HEK293 (cell line): ENCODE measurements at regions not wholly inside any gene's neighbourhood (a gene's known extent, or its start where the extent isn't known, plus 50 kb on each side); places are given as distances from the start of the nearest gene placed in this dataset.
"Not testable (repeated sequence)": the region's sequence is repeated elsewhere in the genome, so short reads cannot be mapped to it uniquely, and the experiment has no call there.

ENCODE experiments used
- CTCF ChIA-PET: fragments of 350-600 bp; formaldehyde crosslinking; extraction: SDS; loops from one replicate; lab custom pipeline; 2021; ENCODE audit warnings: antibody characterized with exemption; lab: Yijun Ruan, JAX
- POLR2A ChIA-PET: fragments of 300-600 bp; formaldehyde crosslinking; extraction: SDS; loops from one replicate; lab custom pipeline; 2020; ENCODE audit warnings: antibody characterized with exemption, inconsistent platforms; lab: Yijun Ruan, JAX
- H3K27ac ChIP-seq: fragments of 200-500 bp; sonication (Bioruptor generic); 2 replicates; pipeline ENCODE4 v1.5.1; 2014; ENCODE audit warnings: low read depth, low read length, control low read depth, inconsistent platforms; ENCODE audit errors: extremely low read depth
- H3K36me3 ChIP-seq, 2 experiments: fragments of 200-500 bp in 1 of 2; sonication (Bioruptor generic) in 1 of 2; 1 replicate in 1 of 2; 2 replicates in 1 of 2; pipeline ENCODE4 v1.5.1; 2014 to 2017; ENCODE audit warnings: inconsistent platforms in 2 of 2, low read length in 2 of 2; ENCODE audit not compliant: control insufficient read depth in 2 of 2, insufficient read depth in 1 of 2
- H3K4me1 ChIP-seq: fragments of 200-500 bp; sonication (Bioruptor generic); 2 replicates; pipeline ENCODE4 v1.5.1; 2014; ENCODE audit warnings: mild to moderate bottlenecking, low read length, inconsistent platforms; ENCODE audit not compliant: control insufficient read depth, insufficient read depth
- H3K4me3 ChIP-seq: 2 replicates; pipeline ENCODE4 v1.5.1; 2011; ENCODE audit warnings: low read depth, mild to moderate bottlenecking, control low read depth, low read length, moderate library complexity
- H3K9me3 ChIP-seq: fragments of 200-500 bp; sonication (Bioruptor generic); 2 replicates; pipeline ENCODE4 v1.5.1; 2014; ENCODE audit warnings: low read depth, low read length, inconsistent platforms; ENCODE audit not compliant: control insufficient read depth, insufficient read depth
- GFI1B ChIP-seq: fragments of 450-650 bp; formaldehyde crosslinking; IDR thresholded peaks from 2 replicates; pipeline ENCODE4 v1.5.1; 2016; ENCODE audit warnings: missing biosample characterization, missing genetic modification characterization
- KLF17 ChIP-seq: fragments of 450-650 bp; formaldehyde crosslinking; IDR thresholded peaks from 2 replicates; pipeline ENCODE4 v1.5.1; 2016; ENCODE audit warnings: missing biosample characterization, missing genetic modification characterization
- KLF8 ChIP-seq: fragments of 450-650 bp; formaldehyde crosslinking; IDR thresholded peaks from 2 replicates; pipeline ENCODE4 v1.5.1; 2016; ENCODE audit warnings: missing biosample characterization, missing genetic modification characterization
- KLF9 ChIP-seq: fragments of 450-650 bp; formaldehyde crosslinking; IDR thresholded peaks from 2 replicates; pipeline ENCODE4 v1.5.1; 2016; ENCODE audit warnings: missing biosample characterization, missing genetic modification characterization, low read depth
- SCRT2 ChIP-seq: fragments of 450-650 bp; formaldehyde crosslinking; IDR thresholded peaks from 2 replicates; pipeline ENCODE4 v1.5.1; 2016; ENCODE audit warnings: missing biosample characterization, missing genetic modification characterization
- WT1 ChIP-seq: fragments of 450-650 bp; formaldehyde crosslinking; IDR thresholded peaks from 2 replicates; pipeline ENCODE4 v1.5.1; 2016; ENCODE audit warnings: missing biosample characterization, missing genetic modification characterization
- ZNF138 ChIP-seq: fragments of 450-650 bp; formaldehyde crosslinking; IDR thresholded peaks from 2 replicates; pipeline ENCODE4 v1.5.1; 2016; ENCODE audit warnings: missing biosample characterization, missing genetic modification characterization, borderline replicate concordance
- ZNF148 ChIP-seq: fragments of 450-650 bp; formaldehyde crosslinking; IDR thresholded peaks from 2 replicates; pipeline ENCODE4 v1.5.0; 2017; ENCODE audit warnings: missing biosample characterization, missing genetic modification characterization, borderline replicate concordance
- ZNF202 ChIP-seq: fragments of 450-650 bp; formaldehyde crosslinking; IDR thresholded peaks from 2 replicates; pipeline ENCODE4 v1.5.1; 2016; ENCODE audit warnings: missing biosample characterization, missing genetic modification characterization, borderline replicate concordance
- ZNF23 ChIP-seq: fragments of 450-650 bp; formaldehyde crosslinking; IDR thresholded peaks from 2 replicates; pipeline ENCODE4 v1.5.1; 2016; ENCODE audit warnings: missing biosample characterization, missing genetic modification characterization, borderline replicate concordance
- ZNF239 ChIP-seq: fragments of 450-650 bp; formaldehyde crosslinking; IDR thresholded peaks from 2 replicates; pipeline ENCODE4 v1.5.1; 2016; ENCODE audit warnings: missing biosample characterization, missing genetic modification characterization
- ZNF280D ChIP-seq: fragments of 450-650 bp; formaldehyde crosslinking; IDR thresholded peaks from 2 replicates; pipeline ENCODE4 v1.5.1; 2016; ENCODE audit warnings: missing biosample characterization, missing genetic modification characterization
- ZNF391 ChIP-seq: fragments of 450-650 bp; formaldehyde crosslinking; IDR thresholded peaks from 2 replicates; pipeline ENCODE4 v1.5.1; 2016; ENCODE audit warnings: low read depth, missing biosample characterization, missing genetic modification characterization, borderline replicate concordance
- ZNF423 ChIP-seq: fragments of 450-650 bp; formaldehyde crosslinking; IDR thresholded peaks from 2 replicates; pipeline ENCODE4 v1.5.1; 2016; ENCODE audit warnings: missing biosample characterization, missing genetic modification characterization
- ZNF514 ChIP-seq: fragments of 450-650 bp; formaldehyde crosslinking; IDR thresholded peaks from 2 replicates; pipeline ENCODE4 v1.5.1; 2016; ENCODE audit warnings: missing biosample characterization, missing genetic modification characterization
- ZNF623 ChIP-seq: fragments of 450-650 bp; formaldehyde crosslinking; IDR thresholded peaks from 2 replicates; pipeline ENCODE4 v1.5.1; 2016; ENCODE audit warnings: missing biosample characterization, missing genetic modification characterization
- ZNF692 ChIP-seq: fragments of 450-650 bp; formaldehyde crosslinking; IDR thresholded peaks from 2 replicates; pipeline ENCODE4 v1.5.1; 2016; ENCODE audit warnings: missing biosample characterization, missing genetic modification characterization

- Histone ChIP-seq H3K9me3 (no peaks in the 10 kb centered on the region), H3K4me3 (no peak overlapping the region), H3K36me3 (no peaks in the 10 kb centered on the region), H3K27ac (no peak overlapping the region), H3K4me1 (no peaks in the 10 kb centered on the region)
- ChIA-PET POLR2A (no interaction called here), CTCF (no interaction called here)
- TF ChIP-seq ZNF148 (tag by site-specific recombination), result no peak
- no peak for TF ChIP-seq KLF17 (tag by site-specific recombination)
- no peak for TF ChIP-seq GFI1B
- TF ChIP-seq SCRT2 (tag by site-specific recombination), result no peak
- no peak for TF ChIP-seq ZNF623 (tag by site-specific recombination)
- no peak for TF ChIP-seq ZNF202 (tag by site-specific recombination)
- TF ChIP-seq ZNF23 (tag by site-specific recombination), result no peak
- no peak for TF ChIP-seq ZNF514 (tag by site-specific recombination)
- no peak for TF ChIP-seq ZNF423
- TF ChIP-seq KLF9, result no peak
- no peak for TF ChIP-seq ZNF692 (tag by site-specific recombination)
- no peak for TF ChIP-seq KLF8 (tag by site-specific recombination)
- TF ChIP-seq ZNF391 (tag by site-specific recombination), result no peak
- no peak for TF ChIP-seq ZNF138 (tag by site-specific recombination)
- TF ChIP-seq WT1 (tag by site-specific recombination), result no peak
- no peak for TF ChIP-seq ZNF239 (tag by site-specific recombination)
- no peak for TF ChIP-seq ZNF280D (tag by site-specific recombination)
Measured at GRCh38 chr2:228762565-228762964, 508.5 kb downstream of the PID1 start.

GRCh38 chr2:228755661-228756060 is 515.4 kb downstream of the PID1 start:
- H3K9me3 ChIP-seq, H3K36me3 ChIP-seq, H3K4me3 ChIP-seq, H3K4me1 ChIP-seq, H3K27ac ChIP-seq, CTCF ChIA-PET, POLR2A ChIA-PET: not testable (repeated sequence)
